Heart right ventricle (tissue), 16 donors: ENCODE measurements at regions not wholly inside any gene's neighbourhood (a gene's known extent, or its start where the extent isn't known, plus 50 kb on each side); places are given as distances from the start of the nearest gene placed in this dataset.

Source experiments
- ATAC-seq, 8 donors: fragments of 200-7000 bp; cut with Tn5 transposase; one replicate each; pipeline ENCODE4 v1.9.1; 2020; ENCODE audit warnings: mild to moderate bottlenecking in 8 of 8, moderate library complexity in 8 of 8, moderate number of reproducible peaks in 1 of 8
- DNase-seq, 2 donors: peaks; one replicate each; pipeline ENCODE4 v3.0.0-alpha.2; 2020
- H3K27ac ChIP-seq, 10 donors: fragments of 200-600 bp; sonication (generic) in 2 of 10; one replicate each; pipeline versions ENCODE4 v1.5.0 to v1.8.0; 2020 to 2022; ENCODE audit warnings: mild to moderate bottlenecking in 3 of 10
- H3K27me3 ChIP-seq, 7 donors: fragments of 200-600 bp; one replicate each; pipeline ENCODE4 v1.8.0; 2021 to 2022; ENCODE audit warnings: mild to moderate bottlenecking in 2 of 7
- H3K36me3 ChIP-seq, 9 donors: fragments of 200-600 bp; sonication (generic) in 1 of 9; one replicate each; pipeline versions ENCODE4 v1.5.0 to v1.8.0; 2020 to 2022; ENCODE audit warnings: mild to moderate bottlenecking in 2 of 9
- H3K4me1 ChIP-seq, 9 donors: fragments of 200-600 bp; sonication (generic) in 1 of 9; one replicate each; pipeline versions ENCODE4 v1.5.0 to v1.8.0; 2020 to 2022; ENCODE audit warnings: mild to moderate bottlenecking in 4 of 9
- H3K4me3 ChIP-seq, 10 donors: fragments of 200-600 bp; sonication (generic) in 2 of 10; one replicate each; pipeline versions ENCODE4 v1.5.0 to v1.8.0; 2020 to 2022; ENCODE audit warnings: mild to moderate bottlenecking in 7 of 10, moderate library complexity in 2 of 10
- H3K9me3 ChIP-seq, 11 donors: fragments of 200-600 bp in 10 of 11; sonication (generic) in 2 of 11; one replicate each; pipeline versions ENCODE4 v1.5.0 to v1.8.0; 2013 to 2022; ENCODE audit warnings: mild to moderate bottlenecking in 2 of 11, control low read depth in 1 of 11, moderate library complexity in 1 of 11
- CTCF ChIP-seq, 9 donors: fragments of 200-600 bp; sonication (generic) in 2 of 9; IDR thresholded peaks; one replicate each; pipeline versions ENCODE4 v1.5.0 to v1.8.0; 2021 to 2022; ENCODE audit warnings: antibody characterized with exemption in 9 of 9, mild to moderate bottlenecking in 5 of 9, moderate library complexity in 1 of 9
- WGBS, 2 donors: extraction: QIAGEN DNeasy Blood & Tissue Kit; methylation state at CpG; one replicate each; pipeline ENCODE4 v1.1.7; 2013; ENCODE audit warnings: inconsistent platforms in 1 of 2; 5-methylcytosine and 5-hydroxymethylcytosine counted together
- intact Hi-C, 10 donors: fragments of 100-400 bp; cut with DNase I; formaldehyde crosslinking; loops; one replicate each; pipeline versions ENCODE4 v1.11.1 to v1.14.2; 2022
- donor health status: Arrhythmogenic right ventricular cardiomyopathy.
- donor health status: ischemic (EF 13 %, LVEDD 7.1; RV severe dilation, severe dysfunction).
- donor health status: healthy with polysubstance abuse.
- donor health status: DM: no; HTN: yes; CAD: no.
- donor health status: DM: no; HTN: no; CAD: no.
- donor health status: ischemic (EF 25% LVEDD 6.9; RV normal size, moderate dysfunction).
- donor health status: ischemic (EF 25% LVEDD 5.7; RV mildly dilated, moderate dysfunction).
- donor health status: healthy.
- donor health status: DM: yes; HTN: yes; CAD: no.
- donor health status: Ischemic cardiomyopathy.
- donor health status: ischemic (EF 35%, LVEDD 5.7; RV mildly dilated, moderate dysfunction).
- donor health status: nonischemic (EF 11% LVEDD 7.7; RV severe dilation, severe dysfunction).
- donor health status: DM: yes; HTN: yes; CAD: no.
- donor health status: PGD.
- donor health status: ischemic (EF 29% LVEDD 5.4; RV normal size, mild dysfunction).
- donor health status: nonischemic (EF 23%, LVEDD 6.1; RV moderate dilation, normal function).

- no peaks in the 10 kb centered on the region for H3K9me3 ChIP-seq
- no peak overlapping the region for H3K4me3 ChIP-seq
- no peak for ATAC-seq
- H3K27me3 ChIP-seq, result peaks cover 0 to 9% (median 0%) of the 10 kb centered on the region in 7 donors
- no peaks in the 10 kb centered on the region for H3K36me3 ChIP-seq
- DNase-seq, result no peak
- no peak for TF ChIP-seq CTCF (IDR thresholded peaks at IDR 0.05)
- H3K4me1 ChIP-seq, result peaks cover 0 to 25% (median 12%) of the 10 kb centered on the region in 9 donors
- WGBS, 2 donors, result 86 to 89% methylated on average over 10 of the region's 10 CpGs
- intact Hi-C loops, result no loop called here
- H3K27ac ChIP-seq, result no peak overlapping the region
Measured at GRCh38 chr2:236694146-236694888, 124.7 kb downstream of the ACKR3 start.

- intact Hi-C loops, result no loop called here
- 63 to 77% methylated on average over 3 of the region's 3 CpGs for WGBS, 2 donors
- Histone ChIP-seq H3K4me3 (no peak overlapping the region), H3K9me3 (no peaks in the 10 kb centered on the region), H3K27ac (no peak overlapping the region), H3K4me1 (peaks cover 0 to 4% (median 0%) of the 10 kb centered on the region in 9 donors), H3K27me3 (peaks cover 0 to 9% (median 0%) of the 10 kb centered on the region in 7 donors), H3K36me3 (no peaks in the 10 kb centered on the region)
- TF ChIP-seq CTCF (IDR thresholded peaks at IDR 0.05), result no peak
- DNase-seq (no peak), ATAC-seq (no peak)
Measured at GRCh38 chr2:236696834-236697233, 127.2 kb downstream of the ACKR3 start.

- H3K4me1 ChIP-seq, result no peaks in the 10 kb centered on the region
- ATAC-seq (no peak), DNase-seq (no peak)
- WGBS, 2 donors, result 95 to 96% methylated on average over 8 of the region's 8 CpGs
- H3K27me3 ChIP-seq, result peaks cover 0 to 9% (median 0%) of the 10 kb centered on the region in 7 donors
- no peak overlapping the region for H3K4me3 ChIP-seq
- H3K36me3 ChIP-seq, result no peaks in the 10 kb centered on the region
- TF ChIP-seq CTCF (IDR thresholded peaks at IDR 0.05), result no peak
- no peaks in the 10 kb centered on the region for H3K9me3 ChIP-seq
- intact Hi-C loops, result no loop called here
- no peak overlapping the region for H3K27ac ChIP-seq
Measured at GRCh38 chr2:236698016-236698627, 128.5 kb downstream of the ACKR3 start.

GRCh38 chr2:236700703-236701102 lies 131.1 kb downstream of the ACKR3 start:
- no peak for TF ChIP-seq CTCF (IDR thresholded peaks at IDR 0.05)
- Histone ChIP-seq H3K4me1 (peaks cover 0 to 8% (median 0%) of the 10 kb centered on the region in 9 donors), H3K4me3 (no peak overlapping the region), H3K27ac (no peak overlapping the region), H3K36me3 (no peaks in the 10 kb centered on the region), H3K9me3 (no peaks in the 10 kb centered on the region), H3K27me3 (no peaks in the 10 kb centered on the region)
- ATAC-seq, result no peak
- intact Hi-C loops, result no loop called here
- WGBS, 2 donors, result 95 to 99% methylated on average over 4 of the region's 4 CpGs
- no peak for DNase-seq
